AG09319 (cell line): ENCODE measurements at regions not wholly inside any gene's neighbourhood (a gene's known extent, or its start where the extent isn't known, plus 50 kb on each side); places are given as distances from the start of the nearest gene placed in this dataset.

Experiments
- DNase-seq: peaks from one replicate; pipeline ENCODE4 v3.0.0-alpha.2; 2010; ENCODE audit warnings: low read depth; ENCODE audit errors: extremely low read depth
- TF ChIP-seq, protein P1 (sequence below): IDR thresholded peaks from 2 replicates; pipeline ENCODE4 v1.5.1; 2011; ENCODE audit warnings: low read depth, mild to moderate bottlenecking, inconsistent platforms, low read length, moderate library complexity

DNA sequence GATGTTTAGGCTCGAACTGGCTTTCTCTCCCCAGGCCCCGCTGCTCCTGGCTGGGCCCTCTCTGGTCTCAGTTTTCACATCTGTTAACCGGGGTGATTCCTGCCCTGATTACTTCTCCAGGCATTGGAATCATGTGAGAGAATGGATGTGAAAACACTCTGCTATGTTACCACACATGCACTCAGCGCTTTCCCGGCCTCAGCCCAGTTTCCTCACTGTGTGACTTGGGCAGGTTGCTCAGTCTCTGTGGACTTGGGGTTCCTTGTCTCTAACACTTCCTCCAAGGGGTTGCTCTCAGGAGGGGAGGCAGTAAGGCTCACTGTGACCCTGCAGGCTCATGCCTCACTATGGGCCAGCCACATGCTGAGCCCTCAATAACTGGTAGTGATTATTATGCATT, 230.4 kb upstream of the HS6ST1 start:
- DNase-seq: no peak

DNA sequence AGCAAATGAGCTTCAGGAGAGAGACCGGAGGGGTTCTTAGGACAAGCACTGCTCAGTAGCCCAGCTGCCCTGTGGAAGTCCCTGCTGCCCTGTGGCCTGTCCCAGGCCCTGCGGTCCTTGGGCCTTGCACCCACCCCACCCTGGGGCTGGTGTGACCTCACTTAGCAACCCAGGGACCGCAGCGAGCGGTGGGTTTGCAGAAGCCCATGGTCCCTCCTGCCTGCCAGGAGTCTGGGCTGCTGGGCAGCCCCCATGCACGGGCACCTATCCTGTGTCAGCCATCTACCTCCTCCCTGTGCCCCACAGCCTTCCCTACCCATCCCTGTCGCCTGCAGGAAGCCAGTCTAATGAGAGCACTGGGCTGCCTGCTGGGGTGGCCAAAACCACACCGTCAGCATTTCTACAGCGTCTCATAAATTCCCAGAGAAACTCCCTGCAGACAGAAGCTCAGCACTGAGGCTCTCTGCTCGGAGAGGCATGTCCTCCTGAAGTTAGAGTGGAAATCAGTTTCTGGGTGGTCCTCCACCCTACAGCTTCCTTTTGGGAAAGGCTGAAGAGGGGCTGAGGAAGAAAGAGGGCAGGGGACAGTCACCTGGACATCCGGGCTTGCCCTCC, 231.1 kb upstream of the HS6ST1 start:
- TF ChIP-seq, protein P1, sequence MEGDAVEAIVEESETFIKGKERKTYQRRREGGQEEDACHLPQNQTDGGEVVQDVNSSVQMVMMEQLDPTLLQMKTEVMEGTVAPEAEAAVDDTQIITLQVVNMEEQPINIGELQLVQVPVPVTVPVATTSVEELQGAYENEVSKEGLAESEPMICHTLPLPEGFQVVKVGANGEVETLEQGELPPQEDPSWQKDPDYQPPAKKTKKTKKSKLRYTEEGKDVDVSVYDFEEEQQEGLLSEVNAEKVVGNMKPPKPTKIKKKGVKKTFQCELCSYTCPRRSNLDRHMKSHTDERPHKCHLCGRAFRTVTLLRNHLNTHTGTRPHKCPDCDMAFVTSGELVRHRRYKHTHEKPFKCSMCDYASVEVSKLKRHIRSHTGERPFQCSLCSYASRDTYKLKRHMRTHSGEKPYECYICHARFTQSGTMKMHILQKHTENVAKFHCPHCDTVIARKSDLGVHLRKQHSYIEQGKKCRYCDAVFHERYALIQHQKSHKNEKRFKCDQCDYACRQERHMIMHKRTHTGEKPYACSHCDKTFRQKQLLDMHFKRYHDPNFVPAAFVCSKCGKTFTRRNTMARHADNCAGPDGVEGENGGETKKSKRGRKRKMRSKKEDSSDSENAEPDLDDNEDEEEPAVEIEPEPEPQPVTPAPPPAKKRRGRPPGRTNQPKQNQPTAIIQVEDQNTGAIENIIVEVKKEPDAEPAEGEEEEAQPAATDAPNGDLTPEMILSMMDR: no peak
- DNase-seq: no peak

More for the DNA sequence above, 230.4 kb upstream of the HS6ST1 start:
- TF ChIP-seq, protein P1: no peak

DNA sequence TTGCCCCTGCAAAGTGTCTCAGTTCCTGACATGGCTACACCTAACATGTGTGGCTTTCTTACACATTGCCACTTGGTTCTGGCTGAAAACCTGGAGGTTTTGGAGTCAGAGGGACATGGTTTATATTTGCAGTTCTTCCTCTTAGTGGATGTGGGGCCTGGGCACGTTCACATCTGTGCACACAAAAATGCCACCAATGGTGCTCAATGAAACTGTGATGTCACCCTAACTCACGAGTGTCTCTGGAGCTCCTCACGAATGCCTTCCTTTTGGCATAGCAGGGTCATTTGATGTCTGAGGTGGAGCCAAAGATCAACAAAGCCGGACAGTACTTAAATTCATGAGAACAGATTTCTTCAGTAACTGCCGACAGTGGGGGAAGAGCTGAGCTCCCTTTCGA, 231.7 kb upstream of the HS6ST1 start:
- TF ChIP-seq, protein P1: no peak
- DNase-seq: no peak

DNA sequence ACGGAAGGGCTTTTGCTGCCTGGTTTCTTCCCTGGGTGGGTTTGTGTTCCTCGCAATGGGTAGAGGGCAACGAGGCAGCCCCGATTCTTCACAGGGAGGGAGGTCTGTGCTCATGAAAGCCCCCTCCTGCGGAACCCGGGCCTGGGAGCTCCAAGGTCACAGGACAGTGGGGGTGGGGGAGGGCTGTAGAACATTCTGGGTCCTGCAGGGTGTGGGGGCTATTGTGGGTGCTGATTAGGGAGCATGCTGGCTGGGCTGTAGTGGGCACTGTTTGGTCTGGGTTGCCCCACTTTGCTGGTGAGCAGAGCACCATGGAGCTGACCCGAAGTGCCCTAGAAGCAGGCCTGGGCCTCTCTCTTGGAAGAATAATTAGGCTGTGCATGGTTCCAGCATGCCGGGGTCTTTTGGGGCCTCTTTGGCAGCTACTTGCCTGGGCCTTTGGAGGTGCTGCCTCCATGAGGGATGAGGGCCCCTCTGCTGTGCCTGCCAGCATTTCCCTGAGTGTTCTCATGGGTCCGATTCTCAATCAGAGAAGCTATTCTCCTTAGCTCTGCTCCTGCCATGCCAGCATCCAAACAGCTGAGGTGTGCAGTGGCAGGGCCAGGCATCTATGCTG, 232.2 kb upstream of the HS6ST1 start:
- DNase-seq: no peak
- TF ChIP-seq, protein P1: no peak

DNA sequence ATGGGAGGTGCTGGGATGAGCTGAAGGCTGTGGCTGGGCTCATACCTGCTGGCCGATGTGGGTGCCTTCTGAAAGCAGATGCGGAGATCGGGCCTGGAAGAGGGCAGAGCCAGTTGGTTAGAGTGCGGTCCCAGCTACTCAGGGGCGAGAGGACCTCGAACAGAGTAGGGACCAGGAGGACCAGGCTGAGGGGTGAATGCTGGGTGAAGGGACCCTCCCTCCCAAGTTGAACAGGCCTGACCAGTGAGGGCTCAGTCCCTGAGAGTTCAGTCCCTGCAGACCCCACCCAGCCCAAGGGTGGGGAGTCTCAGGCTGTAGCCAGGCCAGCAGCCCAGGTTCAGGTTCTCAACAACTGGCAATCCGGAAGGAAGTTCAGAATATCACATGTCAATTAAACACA, 232.8 kb upstream of the HS6ST1 start:
- TF ChIP-seq, protein P1: no peak

DNA sequence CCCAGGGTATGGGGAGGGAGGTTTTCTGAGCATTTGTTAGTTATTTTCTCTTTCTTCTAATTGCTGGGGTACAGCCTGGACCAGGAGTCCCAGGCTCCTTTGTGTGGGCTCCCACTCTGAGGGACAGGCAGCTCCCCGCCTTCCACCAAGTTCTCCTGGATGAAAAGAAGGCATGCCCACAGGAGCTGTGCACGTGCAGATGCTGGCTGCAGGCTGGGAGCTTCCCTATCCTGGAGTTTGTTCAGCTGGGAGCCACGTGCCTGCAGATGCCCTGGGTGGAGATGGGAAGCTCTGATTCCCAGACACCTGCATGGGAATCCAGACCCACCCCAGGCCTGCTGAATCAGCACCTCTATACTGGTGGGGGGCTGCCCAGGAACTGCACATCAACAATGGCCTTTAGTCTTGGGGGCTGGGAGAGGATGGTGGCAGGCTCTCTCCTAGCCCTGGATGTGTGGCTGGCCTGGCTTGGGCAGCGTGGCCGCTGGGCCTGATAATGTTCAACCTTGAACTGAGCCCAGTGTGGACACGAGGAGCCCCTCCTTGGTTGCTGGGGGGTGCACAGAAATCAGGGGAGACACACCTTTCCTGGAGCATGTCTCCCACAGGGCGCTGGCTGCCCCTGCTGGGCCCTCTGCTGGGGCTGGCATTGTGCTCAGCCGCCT, 233.6 kb upstream of the HS6ST1 start:
- no peak for DNase-seq
- TF ChIP-seq, protein P1: no peak

More for the DNA sequence above, 232.8 kb upstream of the HS6ST1 start:
- DNase-seq: no peak
